ENCODE measurements at regions not wholly inside any gene's neighbourhood (a gene's known extent, or its start where the extent isn't known, plus 50 kb on each side); places are given as distances from the start of the nearest gene placed in this dataset.

GRCh38 chr2:242027676-242028450 lies 158.3 kb downstream of the RTP5 start:
- Histone ChIP-seq H3K4me1 (no peaks in the 10 kb centered on the region), H3K9me3 (peaks cover 6% of the 10 kb centered on the region; the same call in 1 of the 3 replicates), H3K27ac (no peak overlapping the region), H3K4me2 (no peak overlapping the region), H3K4me3 (no peak overlapping the region)
- ChIA-PET CTCF (no interaction called here), POLR2A (no interaction called here)
- TF ChIP-seq CBX8 (IDR thresholded peaks at IDR 0.05), result no peak
- TF ChIP-seq TFCP2L1 (CRISPR knock-in tag; IDR thresholded peaks at IDR 0.05), result no peak
- TF ChIP-seq, protein P1, sequence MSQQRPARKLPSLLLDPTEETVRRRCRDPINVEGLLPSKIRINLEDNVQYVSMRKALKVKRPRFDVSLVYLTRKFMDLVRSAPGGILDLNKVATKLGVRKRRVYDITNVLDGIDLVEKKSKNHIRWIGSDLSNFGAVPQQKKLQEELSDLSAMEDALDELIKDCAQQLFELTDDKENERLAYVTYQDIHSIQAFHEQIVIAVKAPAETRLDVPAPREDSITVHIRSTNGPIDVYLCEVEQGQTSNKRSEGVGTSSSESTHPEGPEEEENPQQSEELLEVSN (IDR thresholded peaks at IDR 0.05; ENCODE audit: borderline replicate concordance, low read depth), result no peak
- no peak for TF ChIP-seq HOXB5 (CRISPR knock-in tag; IDR thresholded peaks at IDR 0.05)
- TF ChIP-seq ATOH8 (CRISPR knock-in tag; IDR thresholded peaks at IDR 0.05; ENCODE audit: low read depth), result no peak
- TF ChIP-seq GATA3 (IDR thresholded peaks at IDR 0.05; ENCODE audit: borderline replicate concordance), result no peak
- no peak for TF ChIP-seq CTCF (IDR thresholded peaks at IDR 0.05)
- no peak for TF ChIP-seq RAD21 (conservative IDR thresholded peaks at IDR 0.05 in 1 of 2, IDR thresholded peaks at IDR 0.05 in 1 of 2)
- TF ChIP-seq MAZ (IDR thresholded peaks at IDR 0.05; ENCODE audit: borderline replicate concordance, low read depth, low read length), result no peak
- TF ChIP-seq HOXB13 (CRISPR knock-in tag; IDR thresholded peaks at IDR 0.05; ENCODE audit: low read depth), result no peak
- no peak for TF ChIP-seq ELK1 (IDR thresholded peaks at IDR 0.05; ENCODE audit: low read depth, low read length)
- TF ChIP-seq RCOR1 (IDR thresholded peaks at IDR 0.05; ENCODE audit: low read depth, low read length), result no peak
- TF ChIP-seq, protein P2, sequence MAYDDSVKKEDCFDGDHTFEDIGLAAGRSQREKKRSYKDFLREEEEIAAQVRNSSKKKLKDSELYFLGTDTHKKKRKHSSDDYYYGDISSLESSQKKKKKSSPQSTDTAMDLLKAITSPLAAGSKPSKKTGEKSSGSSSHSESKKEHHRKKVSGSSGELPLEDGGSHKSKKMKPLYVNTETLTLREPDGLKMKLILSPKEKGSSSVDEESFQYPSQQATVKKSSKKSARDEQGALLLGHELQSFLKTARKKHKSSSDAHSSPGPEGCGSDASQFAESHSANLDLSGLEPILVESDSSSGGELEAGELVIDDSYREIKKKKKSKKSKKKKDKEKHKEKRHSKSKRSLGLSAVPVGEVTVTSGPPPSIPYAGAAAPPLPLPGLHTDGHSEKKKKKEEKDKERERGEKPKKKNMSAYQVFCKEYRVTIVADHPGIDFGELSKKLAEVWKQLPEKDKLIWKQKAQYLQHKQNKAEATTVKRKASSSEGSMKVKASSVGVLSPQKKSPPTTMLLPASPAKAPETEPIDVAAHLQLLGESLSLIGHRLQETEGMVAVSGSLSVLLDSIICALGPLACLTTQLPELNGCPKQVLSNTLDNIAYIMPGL (CRISPR knock-in tag; IDR thresholded peaks at IDR 0.05; ENCODE audit: borderline replicate concordance), result no peak
- TF ChIP-seq KDM1A (IDR thresholded peaks at IDR 0.05; ENCODE audit: low read depth), result no peak
- no peak for TF ChIP-seq ZFP36 (IDR thresholded peaks at IDR 0.05; ENCODE audit: borderline replicate concordance, partially characterized antibody)
- no peak for TF ChIP-seq EHMT2 (IDR thresholded peaks at IDR 0.05; ENCODE audit: low read depth)
- TF ChIP-seq USF2 (IDR thresholded peaks at IDR 0.05), result no peak
- TF ChIP-seq PBX3 (IDR thresholded peaks at IDR 0.05), result no peak
- ATAC-seq, result no peak
- 60% methylated on average over 24 of the region's 24 CpGs for WGBS (ENCODE audit: missing lambda C conversion rate)
- no peak for FAIRE-seq
- DNase-seq (ENCODE audit: low read depth in 1 of 2, low spot score in 1 of 2), result no peak

Measured in A549 (cell line).